HG03442 (cell line): ENCODE measurements at regions not wholly inside any gene's neighbourhood (a gene's known extent, or its start where the extent isn't known, plus 50 kb on each side); places are given as distances from the start of the nearest gene placed in this dataset.
"Not testable (repeated sequence)": the region's sequence is repeated elsewhere in the genome, so short reads cannot be mapped to it uniquely, and the experiment has no call there.

ENCODE experiments used
- ATAC-seq: cut with Tn5 transposase; IDR thresholded peaks from one replicate; pipeline ENCODE4 v1.9.1; 2021; ENCODE audit warnings: mild to moderate bottlenecking, moderate library complexity; ENCODE audit not compliant: unreplicated experiment

DNA sequence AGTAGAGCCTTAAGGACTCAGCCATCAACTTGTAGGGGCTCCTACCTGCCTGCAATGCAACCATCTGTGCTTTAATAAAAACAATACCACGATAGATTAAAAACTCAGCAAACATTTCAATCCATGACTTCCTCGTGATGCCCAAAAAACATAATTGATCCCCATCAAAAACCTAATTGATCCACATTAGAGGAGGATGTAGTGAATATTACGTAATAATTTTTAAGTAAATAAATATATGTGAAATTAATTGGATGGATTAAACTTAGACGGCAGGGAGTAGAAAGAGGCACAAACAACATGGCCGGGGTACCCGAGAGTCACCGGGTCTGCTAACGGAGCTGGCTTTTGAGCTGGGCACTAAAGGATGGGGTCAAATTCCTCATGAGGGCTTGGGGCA is 87.3 kb downstream of the ARL4C start:
- no peak for ATAC-seq

DNA sequence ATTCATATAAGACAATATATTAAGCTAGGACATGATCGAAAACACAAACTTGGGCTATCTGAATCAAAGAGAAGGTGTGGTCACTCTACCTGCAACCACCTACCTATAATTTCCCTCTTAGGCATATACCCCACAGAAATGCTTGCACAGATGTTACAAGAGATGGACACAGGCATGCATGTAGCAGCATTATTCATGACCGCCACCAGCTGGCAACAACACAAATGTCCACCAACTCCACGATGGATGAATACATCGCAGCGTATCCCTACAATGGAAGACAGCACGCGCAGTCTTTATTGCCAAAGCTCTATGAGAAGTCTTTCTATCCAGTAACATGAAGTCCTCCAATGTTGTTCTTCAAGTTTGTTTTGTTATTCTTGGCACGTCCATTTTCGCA is 90.8 kb downstream of the ARL4C start:
- no peak for ATAC-seq

DNA sequence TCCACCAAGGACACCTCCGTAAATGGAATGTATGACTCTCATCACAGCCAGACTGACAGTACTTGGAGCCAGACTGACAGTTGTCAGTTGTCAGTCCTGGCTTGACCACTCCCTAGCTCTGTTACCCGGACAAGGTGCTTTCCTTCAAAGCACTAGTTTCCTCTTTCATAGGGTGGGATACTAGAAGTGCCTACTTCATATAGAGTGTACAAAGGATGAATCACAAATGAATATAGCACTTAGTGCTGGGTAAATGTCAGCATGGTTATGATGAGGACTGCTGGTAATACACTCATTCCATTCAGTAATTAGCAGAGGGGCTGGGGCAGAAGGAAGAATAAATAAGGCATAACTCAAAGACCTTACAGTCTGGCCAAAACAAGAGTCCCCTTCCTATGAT is 91.4 kb downstream of the ARL4C start:
- no peak for ATAC-seq

DNA sequence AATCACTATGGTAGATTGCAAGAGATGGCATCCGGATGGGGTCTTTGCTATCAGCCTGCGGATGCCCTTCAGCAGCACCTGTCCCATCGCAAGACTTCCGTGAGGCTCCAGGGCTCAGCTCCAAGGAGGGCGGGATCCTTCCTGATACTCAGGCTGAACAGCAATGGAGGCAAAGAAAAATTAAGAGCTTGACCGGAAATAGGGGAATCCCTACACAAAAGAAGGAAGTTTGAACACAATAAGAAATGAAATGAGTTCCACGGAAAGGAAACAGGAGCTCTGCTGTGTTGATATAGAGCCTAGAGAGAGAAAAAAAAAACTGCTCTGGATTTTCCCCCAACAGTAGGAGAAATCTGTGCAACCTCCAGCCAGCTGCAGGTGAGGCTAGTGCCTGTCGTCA is 91.9 kb downstream of the ARL4C start:
- no peak for ATAC-seq

DNA sequence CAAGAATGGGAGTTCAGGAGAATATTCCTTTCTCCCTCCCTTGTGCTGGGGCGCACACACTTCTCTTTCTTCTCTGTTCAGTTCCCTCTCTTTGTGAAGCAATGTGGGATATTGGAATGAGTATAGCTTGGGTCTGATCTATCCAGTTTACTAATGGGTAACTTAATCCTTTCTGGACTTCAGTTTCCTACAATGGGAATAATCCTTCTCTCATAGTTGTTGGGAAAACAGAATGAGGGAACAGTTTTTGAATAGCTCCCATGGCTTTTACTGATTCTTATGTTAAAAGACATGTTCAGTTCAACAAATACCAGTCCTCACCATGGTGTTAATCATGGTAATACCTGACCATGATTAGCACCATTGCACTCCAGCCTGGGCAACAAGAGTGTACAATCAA is 93.1 kb downstream of the ARL4C start:
- no peak for ATAC-seq

DNA sequence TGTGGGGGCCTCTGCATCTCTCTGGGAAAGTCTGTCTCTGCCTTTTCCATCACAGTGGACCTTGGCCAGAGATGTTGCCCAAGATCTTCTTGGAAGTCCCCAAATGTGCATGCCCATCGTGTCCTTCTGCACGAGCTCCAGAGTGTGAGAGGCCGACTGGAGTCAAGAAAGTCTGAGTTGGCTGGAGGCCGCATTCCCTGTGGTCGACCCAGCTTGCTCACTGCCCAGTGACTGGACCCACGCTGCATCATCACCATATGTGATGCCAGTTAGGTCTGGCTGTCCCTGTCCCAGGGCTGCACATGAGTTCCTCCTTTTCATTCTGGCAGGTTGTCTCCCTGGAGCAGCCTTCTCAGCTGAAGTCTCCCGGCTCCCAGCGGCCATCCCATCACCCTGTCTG is 93.8 kb downstream of the ARL4C start:
- no peak for ATAC-seq

DNA sequence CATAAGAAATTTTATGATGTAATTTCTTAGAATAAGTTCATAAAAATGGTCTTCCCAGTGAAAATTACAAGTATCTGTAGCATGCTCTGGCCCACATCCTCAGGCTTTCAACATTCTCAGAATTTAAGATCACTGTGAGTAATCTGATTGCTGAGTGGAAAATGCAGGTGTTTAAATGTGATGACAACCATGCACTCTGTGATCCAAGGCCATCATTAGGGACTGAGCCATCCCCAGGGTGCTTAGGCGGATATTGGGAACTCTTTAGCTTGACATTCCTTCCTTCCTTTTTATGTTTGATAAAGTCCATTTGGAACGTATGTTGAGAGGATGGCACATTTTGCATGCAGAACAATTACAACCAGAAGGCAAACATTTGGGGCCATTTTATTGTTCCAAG is 95.5 kb downstream of the ARL4C start:
- no peak for ATAC-seq

DNA sequence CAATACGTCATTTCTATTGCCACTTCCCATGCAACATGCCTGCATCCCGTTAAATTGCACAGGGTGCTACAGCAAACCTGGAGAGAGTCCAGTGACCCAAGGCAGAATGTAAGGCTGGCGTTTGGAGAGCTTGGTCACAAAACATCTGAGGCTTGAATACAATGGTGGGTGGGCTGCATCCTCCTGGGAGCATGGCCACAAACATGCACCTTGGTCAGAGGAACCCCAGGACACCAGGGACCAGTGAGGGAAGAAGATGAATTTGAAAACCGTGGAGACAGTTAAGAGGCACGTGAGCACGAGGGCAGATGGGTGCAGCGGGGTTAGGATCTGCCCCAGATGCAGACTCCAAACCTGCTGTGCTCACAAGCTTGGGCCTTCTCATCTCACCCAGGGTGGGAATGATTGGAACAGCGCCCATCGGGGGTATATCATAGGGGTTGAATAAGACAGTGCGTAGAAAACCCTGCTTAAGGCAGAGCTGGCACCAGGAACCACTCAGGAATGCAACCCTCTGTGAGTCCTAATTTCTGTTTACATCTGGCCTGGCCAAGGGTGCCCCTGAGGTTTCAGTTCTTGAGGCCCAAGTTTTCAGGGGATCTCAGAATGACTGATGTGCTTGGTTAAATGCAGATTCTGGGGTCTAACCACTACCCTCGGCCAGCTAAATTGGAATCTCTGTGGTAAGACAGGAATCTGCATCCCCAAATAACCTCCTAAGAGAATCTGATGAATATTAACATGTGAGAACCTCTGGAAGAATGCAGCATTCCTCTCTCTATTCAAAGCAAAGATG is 97.2 kb downstream of the ARL4C start:
- ATAC-seq: no peak

DNA sequence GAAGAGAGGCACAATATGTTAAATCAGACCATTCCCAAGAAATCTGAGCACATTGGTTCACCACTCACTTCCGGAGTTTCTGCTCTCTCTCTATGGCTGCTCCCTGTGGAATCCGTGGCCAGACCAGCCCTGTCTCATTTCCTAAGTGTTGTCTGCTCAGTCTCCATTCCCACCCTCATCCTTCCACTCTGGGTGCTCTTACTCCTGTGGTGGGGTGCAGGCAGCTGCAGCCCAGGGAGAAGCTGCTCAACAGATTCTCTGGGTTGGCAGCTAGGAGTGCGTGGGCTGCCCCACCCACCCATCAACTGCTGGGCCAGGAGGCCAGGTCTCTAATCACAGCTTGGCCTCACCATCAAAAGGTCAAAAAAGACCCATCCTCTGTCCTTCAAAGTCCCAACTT is 98.3 kb downstream of the ARL4C start:
- ATAC-seq: no peak

DNA sequence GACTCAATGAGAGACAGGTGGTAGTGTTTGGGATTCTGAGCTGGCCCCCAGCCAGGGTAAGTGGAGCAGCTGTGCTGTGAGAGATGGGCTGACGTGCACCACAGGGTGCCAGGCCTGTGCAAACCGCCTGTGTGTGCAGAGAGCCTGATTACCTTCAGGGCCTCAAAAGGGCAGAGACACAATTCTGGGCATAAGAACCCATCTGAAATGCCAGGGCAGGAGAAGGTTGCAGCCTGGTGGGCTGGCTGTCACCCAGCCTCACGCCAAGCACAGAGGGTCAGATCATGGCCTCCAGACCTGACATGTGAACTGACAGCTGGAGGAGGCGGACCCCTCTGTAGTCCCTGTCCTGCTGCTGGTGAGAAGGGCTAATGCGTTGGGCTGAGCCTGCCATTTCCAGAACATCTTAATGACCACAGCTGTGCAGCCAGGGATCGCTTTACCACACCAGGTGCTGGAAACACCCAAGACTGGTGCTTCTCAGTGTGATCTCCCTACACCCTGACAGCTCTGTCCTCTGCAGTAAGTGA is 100.9 kb downstream of the ARL4C start:
- ATAC-seq: no peak

DNA sequence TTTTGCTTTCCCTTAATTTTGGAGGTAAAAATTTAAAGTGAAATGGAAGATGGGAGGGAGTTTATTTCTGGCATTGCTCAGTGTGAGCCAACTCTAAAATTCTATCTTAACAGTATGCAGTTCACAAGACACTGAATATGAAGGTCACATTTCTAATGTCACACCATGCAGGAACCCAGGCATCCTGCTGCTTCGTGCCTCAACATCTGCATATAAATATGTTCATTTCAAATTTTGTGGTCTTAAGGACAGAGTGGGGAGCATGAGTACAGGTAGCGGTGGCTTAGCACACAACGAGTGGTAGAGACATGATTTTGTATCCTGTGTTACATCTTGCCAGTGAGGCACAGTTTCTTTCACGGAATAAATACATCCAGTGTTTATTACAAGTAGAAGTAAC is 102.4 kb downstream of the ARL4C start:
- ATAC-seq: no peak

DNA sequence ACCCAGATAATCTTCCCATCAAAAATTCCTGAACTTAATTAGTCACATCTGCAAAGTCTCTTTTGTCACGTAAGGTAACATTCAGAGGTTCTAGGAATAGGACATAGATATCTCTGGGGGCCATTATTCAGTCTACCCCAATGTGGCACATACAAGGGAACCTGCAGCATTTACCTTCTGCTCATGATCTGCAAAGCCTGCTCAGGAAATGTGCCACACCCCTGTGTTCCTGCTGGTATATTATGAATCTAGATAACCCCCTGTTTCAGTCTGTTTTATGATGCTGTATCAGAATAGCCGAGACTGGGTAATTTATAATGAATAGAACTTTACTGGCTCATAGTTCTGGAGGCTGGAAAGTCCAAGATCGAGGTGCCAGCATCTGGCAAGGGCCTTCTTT is 103.5 kb downstream of the ARL4C start:
- no peak for ATAC-seq

DNA sequence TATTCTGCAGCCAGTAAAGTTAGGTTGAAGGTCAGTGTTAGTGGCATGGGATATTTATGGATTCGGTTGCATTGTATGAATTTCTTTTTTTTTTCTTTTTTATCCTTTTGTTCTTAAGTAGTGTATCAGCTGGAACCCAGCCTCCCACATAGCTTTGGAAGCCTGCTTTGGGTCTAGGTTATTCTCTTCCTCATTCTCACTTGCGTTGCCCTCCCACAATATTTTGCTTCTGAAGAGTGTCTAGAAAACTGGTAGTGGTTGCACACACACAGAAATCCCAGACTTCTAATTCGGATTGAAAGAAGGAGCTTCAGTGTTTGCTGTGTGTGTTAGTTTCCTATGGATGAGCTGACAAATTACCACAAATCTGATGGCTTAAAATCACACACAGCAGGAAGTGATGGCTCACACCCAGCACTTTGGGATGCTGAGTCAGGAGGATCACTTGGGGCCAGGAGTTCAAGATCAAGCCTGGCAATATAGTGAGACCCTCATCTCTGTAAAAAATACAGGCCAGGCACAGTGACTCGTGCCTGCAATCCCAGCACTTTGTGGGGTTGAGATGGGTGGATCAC is 104.8 kb downstream of the ARL4C start:
- no peak for ATAC-seq

DNA sequence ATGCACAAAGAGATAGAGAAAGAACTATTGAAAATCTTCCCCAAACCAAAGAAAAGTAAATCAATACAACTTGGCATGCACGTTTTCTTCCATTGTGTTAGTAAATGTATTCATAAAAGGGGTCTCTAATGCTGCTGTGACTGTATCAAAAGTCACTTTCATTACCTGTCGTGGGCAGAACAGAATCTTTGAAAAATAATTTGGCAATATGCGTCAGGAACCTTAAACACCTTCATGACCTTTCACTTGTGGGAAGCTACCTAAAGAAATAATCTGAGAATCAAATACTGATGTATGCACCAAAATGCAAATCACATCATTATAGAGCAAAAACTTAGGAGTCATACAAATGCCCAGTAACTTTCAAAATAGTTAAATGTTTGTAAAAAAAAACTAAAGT is 105.3 kb downstream of the ARL4C start:
- no peak for ATAC-seq

DNA sequence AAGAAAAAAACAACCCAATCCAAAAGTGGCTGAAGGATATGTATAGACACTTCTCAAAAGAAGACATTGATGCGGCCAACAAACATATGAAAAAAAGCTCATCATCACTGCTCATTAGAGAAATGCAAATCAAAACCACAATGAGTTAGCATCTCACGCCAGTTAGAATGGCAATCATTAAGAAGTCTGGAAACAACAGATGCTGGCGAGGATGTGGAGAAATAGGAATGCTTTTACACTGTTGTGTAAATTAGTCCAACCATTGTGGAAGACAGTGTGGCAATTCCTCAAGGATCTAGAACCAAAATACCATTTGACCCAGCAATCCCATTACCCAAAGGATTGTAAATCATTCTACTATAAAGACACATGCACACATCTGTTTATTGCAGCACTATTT is 107.2 kb downstream of the ARL4C start:
- not testable (repeated sequence) for ATAC-seq

DNA sequence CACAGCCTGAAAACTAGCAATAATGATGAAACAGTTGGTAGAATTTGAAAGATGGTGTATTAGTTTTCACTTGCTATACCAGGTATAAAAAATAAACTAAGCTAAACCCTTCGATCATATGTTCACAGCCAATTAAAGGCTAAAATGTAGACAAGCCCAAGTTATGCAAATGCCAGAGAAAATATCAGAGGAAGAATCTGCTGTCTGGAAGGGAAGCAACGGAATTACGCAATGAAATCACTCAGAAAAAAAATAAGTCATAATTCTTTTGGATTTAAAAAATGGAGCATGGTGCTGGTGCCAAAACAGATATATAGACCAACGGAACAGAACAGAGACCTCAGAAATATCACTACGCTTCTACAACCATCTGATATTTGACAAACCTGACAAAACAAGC is 108.3 kb downstream of the ARL4C start:
- ATAC-seq: no peak

DNA sequence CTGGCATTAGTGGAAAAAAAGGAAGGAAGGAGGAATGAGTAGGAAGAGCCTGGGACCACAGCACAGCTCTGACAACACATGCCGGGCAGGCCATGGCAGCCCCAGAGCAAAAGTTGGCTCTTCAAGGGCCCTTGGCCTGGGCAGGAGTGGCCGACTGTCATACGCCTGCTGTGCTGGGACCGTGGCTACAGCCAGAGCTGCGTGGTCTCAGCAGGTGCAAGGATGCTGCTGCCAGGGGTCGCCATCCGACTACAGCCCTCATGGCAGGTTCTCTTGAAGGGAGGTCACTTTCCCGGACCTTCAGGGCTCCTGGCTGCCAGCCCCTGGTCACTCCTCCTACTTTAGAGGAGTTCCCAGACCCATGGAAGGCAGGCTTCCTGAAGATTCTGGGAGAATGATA is 109.9 kb downstream of the ARL4C start:
- no peak for ATAC-seq

DNA sequence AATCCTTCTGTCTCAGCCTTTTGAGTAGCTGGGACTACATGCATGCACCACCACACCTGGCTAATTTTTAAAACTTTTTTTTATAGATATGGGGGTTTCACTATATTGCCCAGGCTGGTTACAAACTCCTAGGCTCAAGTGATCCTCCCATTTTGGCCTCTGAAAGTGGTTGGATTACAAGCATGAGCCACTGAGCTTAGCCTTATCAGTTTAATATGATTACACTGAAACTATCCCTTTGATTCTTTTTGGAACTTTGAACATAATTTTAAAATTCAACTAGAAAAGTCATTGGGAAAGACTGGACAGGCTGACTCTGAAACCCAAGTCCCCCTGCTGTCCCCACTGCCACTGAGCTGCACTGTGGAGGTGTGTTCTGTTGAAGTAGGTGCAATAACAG is 114.8 kb downstream of the ARL4C start:
- no peak for ATAC-seq

DNA sequence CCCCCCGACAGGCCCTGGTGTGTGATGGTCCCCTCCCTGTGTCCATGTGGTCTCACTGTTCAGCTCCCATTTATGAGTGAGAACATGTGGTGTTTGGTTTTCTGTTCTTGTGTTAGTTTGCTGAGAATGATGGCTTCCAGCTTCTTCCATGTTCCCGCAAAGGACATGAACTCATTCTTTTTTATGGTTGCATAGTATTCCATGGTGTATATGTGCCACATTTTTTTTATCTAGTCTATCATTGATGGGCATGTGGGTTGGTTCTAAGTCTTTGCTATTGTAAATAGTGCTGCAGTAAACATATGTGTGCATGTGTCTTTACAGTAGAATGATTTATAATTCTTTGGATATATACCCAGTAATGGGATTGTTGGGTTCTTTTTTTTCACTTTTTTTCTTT is 117.9 kb downstream of the ARL4C start:
- not testable (repeated sequence) for ATAC-seq

DNA sequence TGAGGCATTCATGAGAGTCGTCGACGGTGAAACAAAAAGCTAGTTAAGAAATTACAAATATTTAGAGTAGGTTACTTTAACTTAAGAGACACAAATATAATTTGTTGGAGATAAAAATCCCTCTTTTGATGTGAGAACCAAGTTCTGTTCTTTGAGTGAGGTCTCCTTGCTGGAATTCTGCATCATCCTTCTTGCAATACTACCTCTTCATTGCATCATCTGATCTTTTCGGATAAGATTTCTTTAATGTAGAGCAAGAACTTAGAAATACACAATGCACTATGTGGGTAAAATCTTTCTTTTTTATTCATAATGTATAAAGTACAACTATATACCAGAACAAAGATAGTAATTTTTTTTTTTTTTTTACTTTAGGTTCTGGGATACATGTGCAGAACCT is 118.4 kb downstream of the ARL4C start:
- ATAC-seq: no peak

DNA sequence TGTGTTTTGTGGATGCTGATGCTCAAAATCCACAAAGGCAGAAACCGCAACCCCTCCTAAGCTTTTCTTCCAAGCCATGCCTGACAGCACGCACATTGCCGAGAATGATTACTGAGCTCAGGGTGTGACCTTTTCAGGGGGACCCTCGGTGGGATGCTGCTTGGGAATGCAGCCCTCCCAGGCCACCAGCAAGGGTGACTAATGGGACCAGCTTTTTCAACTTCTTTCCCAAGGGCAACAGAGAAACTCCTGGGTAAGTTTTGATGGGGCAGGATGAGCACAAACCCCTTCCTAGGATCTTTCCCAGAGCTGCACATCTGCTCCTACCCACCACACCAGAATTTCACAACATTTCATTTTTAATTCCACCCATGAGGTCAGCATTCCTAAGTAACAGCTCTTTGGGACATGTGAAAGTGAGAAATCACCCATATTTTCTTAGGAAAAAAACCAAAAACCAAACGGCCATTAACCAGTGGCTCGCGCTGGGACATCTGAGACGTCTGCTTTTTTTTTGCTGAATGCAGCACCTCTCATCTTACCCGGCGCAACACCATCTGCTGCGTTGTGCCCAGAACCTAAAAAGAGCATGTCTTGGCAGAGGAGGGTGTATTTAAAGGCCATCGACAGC is 119.0 kb downstream of the ARL4C start:
- ATAC-seq: no peak

DNA sequence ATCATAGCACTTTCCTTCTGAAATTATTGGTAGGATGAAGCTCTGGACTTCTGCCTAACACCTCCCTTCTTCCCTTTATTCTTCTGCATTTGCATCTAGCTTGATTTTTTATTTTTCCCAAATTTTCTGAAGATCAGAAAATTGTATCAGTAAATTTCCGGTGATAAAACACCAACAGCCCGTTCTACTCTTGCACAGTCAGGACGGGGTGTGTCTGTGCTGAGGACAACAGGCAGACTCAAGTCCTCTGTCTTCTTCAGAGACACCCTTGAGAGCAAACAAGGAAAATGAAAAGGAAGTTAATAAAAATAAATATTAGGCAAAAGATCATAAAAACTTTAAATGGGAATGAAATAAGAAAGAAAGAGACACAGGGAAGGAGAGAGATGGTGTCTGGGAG is 120.7 kb downstream of the ARL4C start:
- no peak for ATAC-seq
